Stimulated activated effector memory CD8-positive, alpha-beta T cell treated with anti-CD3 and anti-CD28 coated beads, Interleukin-12 subunit alpha, Interleukin-12 subunit beta, amount 100 ng/mL, for 72 hours (primary cell): ENCODE measurements at regions not wholly inside any gene's neighbourhood (a gene's known extent, or its start where the extent isn't known, plus 50 kb on each side); places are given as distances from the start of the nearest gene placed in this dataset.

Experiments
- ATAC-seq: fragments of 150-1000 bp; cut with Tn5 transposase; 2 replicates; pipeline ENCODE4 v1.10.0; 2021
- DNase-seq, 2 donors: peaks; one replicate each; pipeline ENCODE4 v3.0.0; 2021 to 2022; ENCODE audit warnings: low spot score in 2 of 2
- H3K27ac Mint-ChIP-seq: one replicate; pipeline ENCODE4 v1.8.0; 2022; ENCODE audit warnings: mild to moderate bottlenecking, mixed read lengths
- H3K36me3 Mint-ChIP-seq: one replicate; pipeline ENCODE4 v1.8.0; 2022; ENCODE audit warnings: mild to moderate bottlenecking, mixed read lengths
- H3K4me1 Mint-ChIP-seq: one replicate; pipeline ENCODE4 v1.8.0; 2022; ENCODE audit warnings: mixed read lengths
- H3K4me3 Mint-ChIP-seq: one replicate; pipeline ENCODE4 v1.8.0; 2022; ENCODE audit warnings: mild to moderate bottlenecking, mixed read lengths
- H3K9me3 Mint-ChIP-seq: one replicate; pipeline ENCODE4 v1.8.0; 2022; ENCODE audit warnings: mixed read lengths

DNA sequence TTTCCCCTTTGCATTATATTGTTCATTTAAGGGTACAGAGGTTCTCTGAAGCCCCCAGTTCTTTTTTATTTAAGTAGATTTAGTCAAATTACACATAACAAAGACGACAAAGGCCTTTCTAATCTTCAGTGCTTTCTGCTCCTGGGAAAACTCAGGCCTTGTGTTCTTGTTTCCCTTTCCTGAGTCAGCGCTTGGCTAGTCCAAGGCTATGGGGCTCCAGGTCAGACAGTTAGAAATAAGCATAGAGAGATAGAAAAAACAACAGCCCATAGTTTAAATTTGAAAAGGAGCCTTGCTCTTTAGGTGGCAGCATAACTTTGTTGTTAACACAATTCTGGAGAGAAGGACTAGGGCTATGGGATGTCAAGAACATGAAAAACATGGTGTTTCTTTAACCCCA lies 97.3 kb downstream of the PPP1R2C start:
- Mint-ChIP-seq H3K27ac (no peak overlapping the region), H3K4me1 (no peaks in the 10 kb centered on the region), H3K4me3 (no peak overlapping the region), H3K9me3 (no peaks in the 10 kb centered on the region), H3K36me3 (no peaks in the 10 kb centered on the region)
- no peak for ATAC-seq
- DNase-seq = no peak

DNA sequence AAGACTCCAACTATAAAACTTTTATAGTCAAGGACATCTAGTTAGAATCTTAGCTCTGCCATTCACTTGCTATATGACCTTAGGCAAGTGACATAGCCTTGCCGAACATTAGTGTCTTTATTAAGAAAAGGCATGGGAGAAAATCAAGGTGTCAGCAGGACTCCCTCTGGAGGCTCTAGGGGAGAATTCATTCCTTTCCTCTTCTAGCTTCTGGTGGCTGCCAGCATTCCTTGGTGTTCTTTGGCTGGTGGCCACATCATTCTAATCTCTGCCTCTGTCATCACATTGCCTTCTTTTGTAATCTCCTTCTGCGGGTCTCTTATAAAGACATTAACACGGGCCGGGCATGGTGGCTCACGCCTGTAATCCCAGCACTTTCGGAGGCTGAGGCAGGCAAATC lies 99.8 kb downstream of the PPP1R2C start:
- Mint-ChIP-seq H3K27ac (no peak overlapping the region), H3K36me3 (no peaks in the 10 kb centered on the region), H3K9me3 (no peaks in the 10 kb centered on the region), H3K4me1 (no peaks in the 10 kb centered on the region), H3K4me3 (no peak overlapping the region)
- ATAC-seq = no peak
- no peak for DNase-seq

DNA sequence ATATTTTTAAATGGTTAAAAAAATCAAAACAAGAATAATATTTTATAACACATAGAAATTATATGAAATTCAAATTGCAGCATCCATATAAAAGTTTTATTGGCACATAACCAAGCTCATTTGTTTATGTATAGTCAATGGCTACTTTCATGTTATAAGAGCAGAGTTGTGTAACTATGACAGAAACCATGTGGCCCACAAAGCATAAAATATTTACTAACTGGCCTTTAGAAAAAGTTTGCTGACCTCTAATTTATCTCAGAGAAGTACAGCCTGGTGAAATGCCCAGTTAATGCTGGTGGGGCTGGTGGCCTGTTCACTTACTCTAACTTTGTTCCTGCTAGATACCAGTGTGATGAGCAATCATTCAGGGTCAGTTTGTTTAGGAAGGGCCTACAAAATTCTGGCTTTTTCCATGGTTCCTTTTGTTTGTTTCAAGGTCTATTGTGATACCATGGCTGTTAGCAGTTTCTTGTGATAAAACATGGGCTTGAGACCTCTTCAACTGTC lies 104.6 kb downstream of the PPP1R2C start:
- DNase-seq (no peak), ATAC-seq (no peak)
- Mint-ChIP-seq H3K27ac (no peak overlapping the region), H3K4me1 (no peaks in the 10 kb centered on the region), H3K9me3 (no peaks in the 10 kb centered on the region), H3K36me3 (no peaks in the 10 kb centered on the region), H3K4me3 (no peak overlapping the region)

DNA sequence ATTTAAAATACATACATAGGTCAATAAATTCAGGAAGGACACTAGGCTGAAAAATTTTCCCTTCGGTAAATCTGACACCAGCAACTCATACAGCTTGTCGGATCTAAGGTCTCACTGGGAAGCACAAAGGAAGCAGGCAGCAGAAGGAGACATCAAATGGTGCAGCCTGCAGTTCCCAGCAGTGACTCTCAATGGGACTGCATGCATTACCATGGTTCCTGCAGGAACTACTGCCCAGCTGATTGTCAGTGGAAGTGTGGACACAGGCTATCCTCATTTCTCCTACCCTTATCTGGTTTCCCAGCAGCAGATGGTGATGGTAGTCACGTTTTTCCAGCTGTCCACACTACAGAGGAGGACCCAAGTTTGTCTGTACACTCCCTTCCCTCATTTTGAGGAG lies 113.3 kb downstream of the PPP1R2C start:
- DNase-seq = no peak
- H3K27ac Mint-ChIP-seq = no peak overlapping the region
- no peak for ATAC-seq
- no peaks in the 10 kb centered on the region for H3K36me3 Mint-ChIP-seq
- H3K9me3 Mint-ChIP-seq = no peaks in the 10 kb centered on the region
- no peaks in the 10 kb centered on the region for H3K4me1 Mint-ChIP-seq
- H3K4me3 Mint-ChIP-seq = no peak overlapping the region

DNA sequence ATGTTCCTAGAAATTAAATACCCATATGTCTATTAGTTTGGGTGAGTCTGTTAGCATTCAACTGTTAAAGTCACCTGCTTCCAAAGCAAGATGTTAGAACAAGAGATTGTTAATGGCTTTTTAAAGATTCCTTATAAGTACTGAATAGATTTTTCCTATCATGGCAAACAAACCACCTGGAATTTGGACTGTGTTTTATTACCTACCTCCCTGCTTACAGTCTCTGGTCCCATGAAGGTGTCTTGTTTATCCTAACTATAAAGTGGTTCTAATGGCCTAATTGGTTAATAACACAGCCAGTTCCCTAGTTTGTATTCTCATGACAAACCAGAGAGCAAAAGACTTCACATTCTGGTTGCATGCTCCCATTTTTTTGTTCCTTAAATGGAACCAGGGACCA lies 149.5 kb downstream of the PPP1R2C start:
- Mint-ChIP-seq H3K36me3 (no peaks in the 10 kb centered on the region), H3K4me1 (no peaks in the 10 kb centered on the region), H3K4me3 (no peak overlapping the region), H3K27ac (no peak overlapping the region), H3K9me3 (no peaks in the 10 kb centered on the region)
- no peak for ATAC-seq
- DNase-seq = no peak

DNA sequence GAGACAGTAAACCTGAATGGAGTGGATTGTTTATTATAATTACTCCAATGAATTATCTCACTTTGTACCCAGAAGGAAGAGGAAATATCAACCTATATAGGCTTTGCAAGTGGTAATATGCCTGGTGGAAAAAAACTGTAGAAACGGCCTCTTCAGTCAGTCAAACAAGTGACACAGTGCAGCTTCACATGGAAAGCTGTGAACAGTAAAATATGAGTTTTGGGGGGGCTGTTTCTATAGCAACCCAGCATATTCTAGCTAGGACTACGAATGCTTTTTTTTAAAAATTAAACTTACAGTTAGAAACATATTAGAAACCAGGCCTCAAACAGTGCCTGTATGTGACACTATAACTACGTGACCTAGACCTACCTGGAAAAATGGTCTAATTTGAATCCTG lies 150.1 kb downstream of the PPP1R2C start:
- H3K9me3 Mint-ChIP-seq = no peaks in the 10 kb centered on the region
- ATAC-seq = no peak
- DNase-seq = no peak
- H3K36me3 Mint-ChIP-seq = no peaks in the 10 kb centered on the region
- H3K4me1 Mint-ChIP-seq = no peaks in the 10 kb centered on the region
- H3K4me3 Mint-ChIP-seq = no peak overlapping the region
- no peak overlapping the region for H3K27ac Mint-ChIP-seq

DNA sequence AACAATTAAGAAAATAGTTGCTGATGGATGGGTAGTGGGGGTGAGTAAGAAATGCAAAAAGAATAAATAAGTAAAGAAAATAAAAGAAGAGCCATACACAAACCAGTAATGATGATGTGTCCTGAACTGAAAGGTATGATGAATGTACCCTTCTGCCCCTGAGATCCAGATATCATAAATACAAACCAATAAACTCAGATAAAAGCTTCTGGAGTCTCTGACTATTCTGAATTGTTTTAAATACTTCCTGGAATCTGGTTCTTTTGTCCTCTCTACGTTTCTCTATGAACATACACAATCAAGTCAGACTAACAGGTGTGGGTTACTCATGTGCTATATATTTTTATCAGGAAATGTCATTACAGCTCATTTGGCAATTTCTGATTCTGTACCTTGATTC lies 153.4 kb downstream of the PPP1R2C start:
- H3K27ac Mint-ChIP-seq = no peak overlapping the region
- no peak for DNase-seq
- H3K4me3 Mint-ChIP-seq = no peak overlapping the region
- peaks cover under 1% of the 10 kb centered on the region for H3K4me1 Mint-ChIP-seq
- ATAC-seq = no peak
- H3K9me3 Mint-ChIP-seq = no peaks in the 10 kb centered on the region
- no peaks in the 10 kb centered on the region for H3K36me3 Mint-ChIP-seq

DNA sequence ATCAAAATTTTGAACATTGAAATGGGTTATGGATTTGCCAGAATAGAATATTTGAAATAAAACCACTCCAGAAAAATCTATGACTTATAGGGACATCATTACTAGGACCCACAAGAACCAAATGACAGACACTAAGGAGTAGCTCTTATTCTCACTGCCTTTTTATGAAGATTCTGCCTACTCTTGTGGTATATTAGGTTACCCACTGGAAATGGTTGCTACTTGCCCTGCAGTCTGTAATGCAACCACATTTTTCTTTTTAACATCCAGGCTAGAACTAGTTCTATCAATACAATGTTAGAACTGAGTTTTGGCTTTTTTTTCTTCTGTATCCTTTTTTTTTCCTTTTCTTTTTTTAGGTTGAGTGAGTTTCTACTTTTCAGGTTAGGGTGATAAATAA lies 158.9 kb downstream of the PPP1R2C start:
- ATAC-seq (no peak), DNase-seq (no peak)
- H3K9me3 Mint-ChIP-seq = no peaks in the 10 kb centered on the region
- no peaks in the 10 kb centered on the region for H3K36me3 Mint-ChIP-seq
- no peak overlapping the region for H3K4me3 Mint-ChIP-seq
- H3K4me1 Mint-ChIP-seq = peaks cover 15% of the 10 kb centered on the region
- no peak overlapping the region for H3K27ac Mint-ChIP-seq

DNA sequence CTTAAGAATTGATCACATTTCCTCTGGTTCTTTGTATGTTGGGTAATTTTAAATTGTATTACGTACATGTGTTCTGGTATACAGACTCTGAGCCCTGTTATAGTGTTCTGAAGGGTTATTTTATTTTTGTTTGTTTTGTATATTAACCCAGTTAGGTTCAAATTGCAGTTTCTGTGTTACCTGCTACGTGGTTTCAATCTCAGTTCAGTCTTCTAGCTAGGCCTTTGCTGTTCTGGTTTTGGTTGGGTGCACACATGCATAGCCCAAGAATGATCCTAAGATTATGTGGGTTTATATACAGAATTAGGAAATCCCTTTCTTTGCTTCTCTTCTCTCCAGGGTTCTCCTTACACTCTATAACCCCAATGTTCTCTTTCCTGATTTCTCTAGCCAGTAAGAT lies 161.0 kb downstream of the PPP1R2C start:
- Mint-ChIP-seq H3K4me1 (peaks cover 15% of the 10 kb centered on the region), H3K9me3 (no peaks in the 10 kb centered on the region), H3K36me3 (no peaks in the 10 kb centered on the region), H3K27ac (no peak overlapping the region), H3K4me3 (no peak overlapping the region)
- no peak for ATAC-seq
- no peak for DNase-seq

DNA sequence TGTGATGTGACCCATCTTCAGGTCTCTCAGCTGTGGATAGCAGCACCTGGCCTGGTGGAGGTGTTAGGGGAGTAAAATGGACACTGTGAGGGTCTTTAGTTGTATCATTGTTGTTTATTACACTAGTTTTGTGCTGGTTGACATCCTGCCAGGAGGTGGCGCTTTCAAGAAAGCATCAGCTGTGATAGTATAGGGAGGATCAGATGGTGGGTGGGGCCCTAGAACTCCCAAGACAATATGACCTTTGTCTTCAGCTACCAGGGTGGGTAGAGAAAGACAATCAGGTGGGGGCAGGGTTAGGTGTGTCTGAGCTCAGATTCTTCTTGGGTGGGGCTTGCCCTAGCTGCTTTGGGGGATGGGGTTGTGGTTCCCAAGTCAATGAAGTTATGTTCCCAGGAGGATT lies 162.8 kb downstream of the PPP1R2C start:
- Mint-ChIP-seq H3K9me3 (no peaks in the 10 kb centered on the region), H3K4me3 (no peak overlapping the region), H3K36me3 (no peaks in the 10 kb centered on the region), H3K27ac (no peak overlapping the region), H3K4me1 (peaks cover 15% of the 10 kb centered on the region)
- ATAC-seq (no peak), DNase-seq (peak in 1 of 2 donors; percentile 45)

DNA sequence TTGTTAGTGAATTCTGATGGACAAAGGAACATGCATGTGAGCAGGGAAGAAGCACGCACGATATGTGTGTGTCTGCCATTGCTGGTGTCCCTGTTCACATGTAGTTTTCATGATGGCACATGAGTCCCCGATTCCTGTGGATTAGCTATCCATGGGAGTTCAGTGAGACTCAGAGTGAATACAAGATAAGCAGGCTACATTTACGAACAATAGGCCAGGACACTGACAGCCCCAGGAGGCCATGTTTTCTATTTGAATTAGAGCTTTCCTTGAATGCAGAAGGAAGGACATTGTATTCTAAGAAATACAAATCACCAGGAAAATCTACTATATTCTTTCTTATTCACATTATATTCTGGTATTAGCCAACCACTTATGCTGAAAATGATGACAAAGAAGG lies 171.4 kb downstream of the PPP1R2C start:
- Mint-ChIP-seq H3K9me3 (no peaks in the 10 kb centered on the region), H3K36me3 (no peaks in the 10 kb centered on the region), H3K4me3 (no peak overlapping the region), H3K4me1 (no peaks in the 10 kb centered on the region), H3K27ac (no peak overlapping the region)
- DNase-seq (no peak), ATAC-seq (no peak)

DNA sequence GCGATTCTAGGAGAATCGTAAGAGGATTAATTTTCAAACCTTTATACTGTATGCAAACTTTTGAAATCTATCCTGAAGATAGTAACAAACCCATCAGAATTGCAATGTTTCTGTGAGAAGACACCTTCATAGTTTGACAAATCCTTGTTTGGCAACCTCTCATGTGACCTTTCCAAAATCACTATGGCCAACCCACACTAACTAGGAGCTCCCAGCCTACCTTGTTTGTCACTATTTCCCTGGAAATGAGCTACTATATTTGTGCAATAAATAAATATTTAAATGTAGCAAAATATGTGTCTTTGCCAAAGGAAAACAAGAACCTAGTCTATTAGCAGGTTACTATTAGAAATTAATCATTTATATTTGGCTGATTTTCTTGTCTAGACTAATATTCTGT lies 173.7 kb downstream of the PPP1R2C start:
- H3K27ac Mint-ChIP-seq = no peak overlapping the region
- ATAC-seq (no peak), DNase-seq (no peak)
- no peaks in the 10 kb centered on the region for H3K4me1 Mint-ChIP-seq
- H3K4me3 Mint-ChIP-seq = no peak overlapping the region
- no peaks in the 10 kb centered on the region for H3K36me3 Mint-ChIP-seq
- H3K9me3 Mint-ChIP-seq = no peaks in the 10 kb centered on the region

DNA sequence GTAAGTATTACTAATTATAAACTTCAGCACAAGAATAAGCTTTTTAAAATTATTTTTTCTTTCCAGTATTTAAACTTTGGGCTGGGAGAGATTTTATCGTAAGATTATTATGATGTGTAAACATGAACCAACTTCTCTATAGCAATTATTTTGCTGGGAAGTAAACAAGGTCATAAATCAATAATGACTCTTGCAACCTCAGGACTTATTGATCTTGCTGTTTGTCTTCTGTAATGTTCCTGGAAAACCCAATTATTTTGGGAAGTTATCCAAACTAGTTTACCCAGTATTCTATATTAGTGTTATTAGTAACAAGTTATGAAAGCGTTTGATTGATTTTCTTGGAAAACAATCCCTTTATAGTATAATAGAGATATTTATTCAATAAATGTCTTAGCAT lies 174.9 kb downstream of the PPP1R2C start:
- no peak for DNase-seq
- Mint-ChIP-seq H3K4me3 (no peak overlapping the region), H3K36me3 (no peaks in the 10 kb centered on the region), H3K9me3 (no peaks in the 10 kb centered on the region), H3K27ac (no peak overlapping the region), H3K4me1 (no peaks in the 10 kb centered on the region)
- ATAC-seq = no peak

DNA sequence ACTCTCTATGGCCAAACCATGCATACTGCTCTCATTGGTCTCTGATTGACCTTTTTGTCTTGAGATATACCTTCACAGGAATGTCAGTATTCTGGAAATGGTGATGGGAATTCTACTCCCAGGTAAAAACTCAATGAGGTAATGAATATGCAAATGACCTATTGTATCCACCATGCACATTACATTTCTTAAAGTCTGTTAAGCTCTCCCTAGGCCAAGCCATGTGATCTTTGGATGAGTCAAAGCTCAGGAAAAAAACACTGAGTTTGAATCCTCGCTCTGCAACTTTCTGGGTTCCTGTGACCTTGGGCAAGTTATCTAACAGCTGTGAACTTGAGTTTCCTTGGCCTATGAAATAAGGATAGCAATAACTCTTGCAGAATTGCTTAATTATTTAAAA lies 175.4 kb downstream of the PPP1R2C start:
- Mint-ChIP-seq H3K4me3 (no peak overlapping the region), H3K4me1 (no peaks in the 10 kb centered on the region), H3K9me3 (no peaks in the 10 kb centered on the region), H3K36me3 (no peaks in the 10 kb centered on the region), H3K27ac (no peak overlapping the region)
- DNase-seq (no peak), ATAC-seq (no peak)

DNA sequence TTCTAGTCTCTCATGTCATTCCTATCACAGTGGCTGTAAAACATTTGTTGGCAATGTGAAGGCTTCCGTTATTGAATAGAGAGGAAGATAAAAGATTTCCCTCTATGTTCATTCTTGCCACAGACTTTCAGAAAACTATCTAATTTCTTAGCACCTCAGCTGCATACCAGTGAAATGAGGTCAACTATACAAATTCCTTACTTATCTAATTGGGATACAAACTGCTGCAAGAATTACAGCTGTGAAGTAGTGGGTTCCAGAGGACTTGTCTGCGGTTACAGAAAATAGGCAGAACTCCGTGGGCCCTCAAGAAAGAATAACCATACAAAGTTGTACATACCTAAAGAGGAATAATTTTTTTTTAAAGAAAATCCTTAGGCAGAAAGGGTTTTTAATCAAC lies 175.8 kb downstream of the PPP1R2C start:
- DNase-seq (no peak), ATAC-seq (no peak)
- H3K4me3 Mint-ChIP-seq = no peak overlapping the region
- no peak overlapping the region for H3K27ac Mint-ChIP-seq
- no peaks in the 10 kb centered on the region for H3K36me3 Mint-ChIP-seq
- H3K4me1 Mint-ChIP-seq = no peaks in the 10 kb centered on the region
- H3K9me3 Mint-ChIP-seq = no peaks in the 10 kb centered on the region

DNA sequence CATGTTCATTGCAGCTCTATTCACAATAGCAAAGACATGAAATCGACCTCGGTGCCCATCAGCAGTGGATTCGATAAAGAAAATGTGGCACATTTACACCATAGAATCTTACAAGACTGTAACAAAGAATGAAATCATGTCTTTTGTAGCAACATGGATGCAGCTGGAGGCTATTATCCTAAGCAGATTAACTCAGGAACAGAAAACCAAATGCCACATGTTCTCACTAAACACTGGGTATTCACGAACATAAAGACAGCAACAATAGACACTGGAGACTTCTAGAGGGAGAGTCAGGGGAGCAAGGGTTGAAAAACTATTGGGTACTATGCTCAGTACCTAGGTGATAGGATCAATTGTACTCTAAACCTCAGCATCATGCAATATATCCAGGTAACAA lies 180.5 kb downstream of the PPP1R2C start:
- Mint-ChIP-seq H3K9me3 (no peaks in the 10 kb centered on the region), H3K36me3 (no peaks in the 10 kb centered on the region), H3K4me1 (no peaks in the 10 kb centered on the region), H3K27ac (no peak overlapping the region), H3K4me3 (no peak overlapping the region)
- DNase-seq (no peak), ATAC-seq (no peak)

DNA sequence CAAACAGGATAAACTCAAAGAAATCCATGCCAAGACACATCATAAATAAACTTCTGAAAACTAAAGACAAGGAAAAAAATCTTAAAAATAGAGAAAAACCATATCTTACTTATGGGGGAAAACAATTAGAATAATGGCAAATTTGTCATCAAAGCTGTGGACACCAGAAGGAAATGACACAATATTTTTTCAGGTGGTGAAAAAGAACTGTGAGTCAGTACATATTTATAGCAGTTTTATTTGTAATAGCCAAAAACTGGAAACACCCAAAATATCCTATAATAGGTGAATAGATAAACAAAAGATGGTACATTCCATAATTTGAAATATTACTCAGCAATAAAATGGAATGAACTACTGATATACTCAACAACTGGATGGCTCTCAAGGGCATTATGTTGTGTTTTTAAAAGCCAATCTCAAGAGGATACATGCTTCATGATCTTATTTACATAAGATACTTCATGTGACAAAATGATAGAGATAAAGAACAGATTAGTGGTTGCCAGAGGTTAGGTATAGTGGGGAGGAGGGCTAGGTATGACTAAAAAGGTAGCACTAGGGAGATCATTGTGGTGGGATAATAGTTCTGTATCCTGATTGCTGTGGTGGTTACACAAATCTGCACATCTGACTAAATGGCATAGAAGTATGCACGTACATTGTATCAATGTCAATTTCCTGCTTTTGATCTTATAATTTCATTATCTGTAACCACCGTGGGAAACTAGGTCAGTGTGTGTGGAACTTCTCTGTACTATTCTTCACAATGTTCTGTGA lies 191.9 kb downstream of the PPP1R2C start:
- H3K4me1 Mint-ChIP-seq = peaks cover 12% of the 10 kb centered on the region
- H3K36me3 Mint-ChIP-seq = no peaks in the 10 kb centered on the region
- H3K27ac Mint-ChIP-seq = peak overlapping the region; percentile 21
- ATAC-seq (peak; percentile 85), DNase-seq (no peak)
- H3K4me3 Mint-ChIP-seq = no peak overlapping the region
- H3K9me3 Mint-ChIP-seq = no peaks in the 10 kb centered on the region
